WTC11 (cell line): ENCODE measurements at regions not wholly inside any gene's neighbourhood (a gene's known extent, or its start where the extent isn't known, plus 50 kb on each side); places are given as distances from the start of the nearest gene placed in this dataset.

Source experiments
- AR ChIP-seq: fragments of 250-450 bp; sonication (Bioruptor Pico); IDR thresholded peaks from 2 replicates; pipeline ENCODE4 v1.9.0; 2021; ENCODE audit warnings: mild to moderate bottlenecking
- CTCF ChIP-seq: fragments of 200-600 bp; IDR thresholded peaks from 2 replicates; pipeline ENCODE4 v1.8.0; 2022; ENCODE audit warnings: antibody characterized with exemption
- E2F1 ChIP-seq: sonication (generic); formaldehyde crosslinking; IDR thresholded peaks from 2 replicates; pipeline ENCODE4 v1.8.0; 2022; ENCODE audit warnings: mild to moderate bottlenecking, missing genetic modification reagents
- HMGA2 ChIP-seq: fragments of 250-450 bp; sonication (Bioruptor Pico); IDR thresholded peaks from 2 replicates; pipeline ENCODE4 v1.4.0; 2021; ENCODE audit warnings: mild to moderate bottlenecking, moderate library complexity
- KAT7 ChIP-seq: sonication (generic); formaldehyde crosslinking; IDR thresholded peaks from 2 replicates; pipeline ENCODE4 v1.8.1; 2023; ENCODE audit warnings: missing genetic modification reagents, mild to moderate bottlenecking, borderline replicate concordance
- SMAD4 ChIP-seq: sonication (generic); formaldehyde crosslinking; IDR thresholded peaks from 2 replicates; pipeline ENCODE4 v1.8.0; 2022; ENCODE audit warnings: mild to moderate bottlenecking, missing genetic modification reagents
- SOX15 ChIP-seq: fragments of 250-450 bp; sonication (Bioruptor Pico); IDR thresholded peaks from 2 replicates; pipeline ENCODE4 v1.9.0; 2021; ENCODE audit warnings: mild to moderate bottlenecking
- TP53 ChIP-seq: sonication (generic); formaldehyde crosslinking; IDR thresholded peaks from 2 replicates; pipeline ENCODE4 v1.8.1; 2023; ENCODE audit warnings: mild to moderate bottlenecking, missing genetic modification reagents
- TF ChIP-seq, protein P1 (sequence below): sonication (generic); formaldehyde crosslinking; IDR thresholded peaks from 2 replicates; pipeline ENCODE4 v1.8.1; 2022; ENCODE audit warnings: low read depth, mild to moderate bottlenecking, moderate library complexity, missing genetic modification reagents, borderline replicate concordance
- TF ChIP-seq, protein P2 (sequence below): sonication (generic); formaldehyde crosslinking; IDR thresholded peaks from 2 replicates; pipeline ENCODE4 v1.8.1; 2022; ENCODE audit warnings: mild to moderate bottlenecking, moderate library complexity, missing genetic modification reagents

GRCh38 chr1:30049748-30050296, 673.6 kb downstream of the MATN1 start:
- TF ChIP-seq TP53 = no peak
- TF ChIP-seq KAT7 (CRISPR knock-in tag) = no peak
- TF ChIP-seq, protein P1, sequence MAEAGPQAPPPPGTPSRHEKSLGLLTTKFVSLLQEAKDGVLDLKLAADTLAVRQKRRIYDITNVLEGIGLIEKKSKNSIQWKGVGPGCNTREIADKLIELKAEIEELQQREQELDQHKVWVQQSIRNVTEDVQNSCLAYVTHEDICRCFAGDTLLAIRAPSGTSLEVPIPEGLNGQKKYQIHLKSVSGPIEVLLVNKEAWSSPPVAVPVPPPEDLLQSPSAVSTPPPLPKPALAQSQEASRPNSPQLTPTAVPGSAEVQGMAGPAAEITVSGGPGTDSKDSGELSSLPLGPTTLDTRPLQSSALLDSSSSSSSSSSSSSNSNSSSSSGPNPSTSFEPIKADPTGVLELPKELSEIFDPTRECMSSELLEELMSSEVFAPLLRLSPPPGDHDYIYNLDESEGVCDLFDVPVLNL (CRISPR knock-in tag) = no peak
- TF ChIP-seq HMGA2 = no peak
- TF ChIP-seq, protein P2, sequence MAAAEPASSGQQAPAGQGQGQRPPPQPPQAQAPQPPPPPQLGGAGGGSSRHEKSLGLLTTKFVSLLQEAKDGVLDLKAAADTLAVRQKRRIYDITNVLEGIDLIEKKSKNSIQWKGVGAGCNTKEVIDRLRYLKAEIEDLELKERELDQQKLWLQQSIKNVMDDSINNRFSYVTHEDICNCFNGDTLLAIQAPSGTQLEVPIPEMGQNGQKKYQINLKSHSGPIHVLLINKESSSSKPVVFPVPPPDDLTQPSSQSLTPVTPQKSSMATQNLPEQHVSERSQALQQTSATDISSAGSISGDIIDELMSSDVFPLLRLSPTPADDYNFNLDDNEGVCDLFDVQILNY (CRISPR knock-in tag) = no peak
- TF ChIP-seq SOX15 (CRISPR knock-in tag) = no peak
- no peak for TF ChIP-seq CTCF
- TF ChIP-seq E2F1 (CRISPR knock-in tag) = no peak
- TF ChIP-seq SMAD4 (CRISPR knock-in tag) = no peak
- no peak for TF ChIP-seq AR
